ENCODE measurements at regions not wholly inside any gene's neighbourhood (a gene's known extent, or its start where the extent isn't known, plus 50 kb on each side); places are given as distances from the start of the nearest gene placed in this dataset.

DNA sequence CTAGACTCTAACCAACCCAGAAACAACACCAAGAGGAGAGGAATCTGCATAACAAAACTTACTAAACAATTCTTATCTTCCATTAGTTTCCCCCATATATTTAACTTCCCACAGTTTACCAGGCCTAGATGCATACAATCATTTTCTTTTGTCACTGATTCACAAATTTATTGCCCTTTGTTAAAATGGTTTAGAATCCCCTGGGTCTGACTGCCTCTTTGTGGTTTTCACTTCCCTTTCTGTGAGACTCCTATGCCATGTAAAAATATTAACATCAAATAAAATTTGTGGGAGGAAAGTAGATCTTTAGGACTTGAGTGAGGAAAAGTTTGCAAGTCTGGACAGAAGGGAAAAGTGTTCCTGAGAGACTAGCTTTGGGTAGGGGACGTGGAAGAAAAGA is 393.8 kb upstream of the CNKSR2 start:
- TF ChIP-seq, protein P1, sequence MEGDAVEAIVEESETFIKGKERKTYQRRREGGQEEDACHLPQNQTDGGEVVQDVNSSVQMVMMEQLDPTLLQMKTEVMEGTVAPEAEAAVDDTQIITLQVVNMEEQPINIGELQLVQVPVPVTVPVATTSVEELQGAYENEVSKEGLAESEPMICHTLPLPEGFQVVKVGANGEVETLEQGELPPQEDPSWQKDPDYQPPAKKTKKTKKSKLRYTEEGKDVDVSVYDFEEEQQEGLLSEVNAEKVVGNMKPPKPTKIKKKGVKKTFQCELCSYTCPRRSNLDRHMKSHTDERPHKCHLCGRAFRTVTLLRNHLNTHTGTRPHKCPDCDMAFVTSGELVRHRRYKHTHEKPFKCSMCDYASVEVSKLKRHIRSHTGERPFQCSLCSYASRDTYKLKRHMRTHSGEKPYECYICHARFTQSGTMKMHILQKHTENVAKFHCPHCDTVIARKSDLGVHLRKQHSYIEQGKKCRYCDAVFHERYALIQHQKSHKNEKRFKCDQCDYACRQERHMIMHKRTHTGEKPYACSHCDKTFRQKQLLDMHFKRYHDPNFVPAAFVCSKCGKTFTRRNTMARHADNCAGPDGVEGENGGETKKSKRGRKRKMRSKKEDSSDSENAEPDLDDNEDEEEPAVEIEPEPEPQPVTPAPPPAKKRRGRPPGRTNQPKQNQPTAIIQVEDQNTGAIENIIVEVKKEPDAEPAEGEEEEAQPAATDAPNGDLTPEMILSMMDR (conservative IDR thresholded peaks at IDR 0.05; ENCODE audit: low read depth, low read length) = no peak
- no peak for TF ChIP-seq EZH2phosphoT487 (IDR thresholded peaks at IDR 0.05; ENCODE audit: borderline replicate concordance, low read length)

Measured in PC-3 (cell line).